ENCODE measurements at regions not wholly inside any gene's neighbourhood (a gene's known extent, or its start where the extent isn't known, plus 50 kb on each side); places are given as distances from the start of the nearest gene placed in this dataset.

- no peak for DNase-seq (ENCODE audit: low read depth)
Observed at GRCh38 chr15:69848096-69848495, 249.6 kb downstream of the TLE3 start.

- DNase-seq (ENCODE audit: low read depth): peak; percentile 15
Observed at GRCh38 chr15:69848551-69849231, 249.0 kb downstream of the TLE3 start.

GRCh38 chr15:69849232-69849610, 248.5 kb downstream of the TLE3 start:
- DNase-seq (ENCODE audit: low read depth): no peak

GRCh38 chr15:69852482-69852881, 245.2 kb downstream of the TLE3 start:
- peak; percentile 47 for DNase-seq (ENCODE audit: low read depth)

- peak; percentile 8 for DNase-seq (ENCODE audit: low read depth)
Observed at GRCh38 chr15:69852916-69853315, 244.8 kb downstream of the TLE3 start.

GRCh38 chr15:69853544-69853951, 244.2 kb downstream of the TLE3 start:
- peak; percentile 86 for DNase-seq (ENCODE audit: low read depth)

GRCh38 chr15:69854001-69854400, 243.7 kb downstream of the TLE3 start:
- DNase-seq (ENCODE audit: low read depth): no peak

GRCh38 chr15:69854521-69855181, 243.1 kb downstream of the TLE3 start:
- DNase-seq (ENCODE audit: low read depth): peak; percentile 62

- no peak for DNase-seq (ENCODE audit: low read depth)
Observed at GRCh38 chr15:69855258-69856000, 242.3 kb downstream of the TLE3 start.

- DNase-seq (ENCODE audit: low read depth): no peak
Observed at GRCh38 chr15:69857250-69857649, 240.5 kb downstream of the TLE3 start.

- no peak for DNase-seq (ENCODE audit: low read depth)
Observed at GRCh38 chr15:69857686-69858391, 239.9 kb downstream of the TLE3 start.

GRCh38 chr15:69858456-69858855, 239.3 kb downstream of the TLE3 start:
- DNase-seq (ENCODE audit: low read depth): no peak

- DNase-seq (ENCODE audit: low read depth): no peak
Observed at GRCh38 chr15:69859866-69860265, 237.9 kb downstream of the TLE3 start.

GRCh38 chr15:69860321-69860720, 237.4 kb downstream of the TLE3 start:
- no peak for DNase-seq (ENCODE audit: low read depth)

- no peak for DNase-seq (ENCODE audit: low read depth)
Observed at GRCh38 chr15:69860921-69861320, 236.8 kb downstream of the TLE3 start.

- no peak for DNase-seq (ENCODE audit: low read depth)
Observed at GRCh38 chr15:69861331-69862171, 236.2 kb downstream of the TLE3 start.

GRCh38 chr15:69862540-69862939, 235.2 kb downstream of the TLE3 start:
- DNase-seq (ENCODE audit: low read depth): no peak

- DNase-seq (ENCODE audit: low read depth): no peak
Observed at GRCh38 chr15:69863446-69863845, 234.3 kb downstream of the TLE3 start.

- no peak for DNase-seq (ENCODE audit: low read depth)
Observed at GRCh38 chr15:69865369-69865768, 232.3 kb downstream of the TLE3 start.

- no peak for DNase-seq (ENCODE audit: low read depth)
Observed at GRCh38 chr15:69868756-69869155, 229.0 kb downstream of the TLE3 start.

GRCh38 chr15:69869291-69869690, 228.4 kb downstream of the TLE3 start:
- DNase-seq (ENCODE audit: low read depth): no peak
